RWPE2 (cell line): ENCODE measurements at regions not wholly inside any gene's neighbourhood (a gene's known extent, or its start where the extent isn't known, plus 50 kb on each side); places are given as distances from the start of the nearest gene placed in this dataset.

Source experiments
- ATAC-seq: fragments of 200-7000 bp; cut with Tn5 transposase; 3 replicates; pipeline ENCODE4 v1.9.1; 2021; ENCODE audit warnings: low read depth
- DNase-seq: peaks from one replicate; pipeline ENCODE4 v3.0.0-alpha.2; 2020; ENCODE audit warnings: low spot score
- H3K27ac ChIP-seq: fragments of 450-650 bp; 2 replicates; pipeline ENCODE4 v1.5.1; 2017; ENCODE audit warnings: mild to moderate bottlenecking; ENCODE audit not compliant: poor library complexity, severe bottlenecking
- H3K27me3 ChIP-seq: fragments of 250-450 bp; sonication (Bioruptor Pico); 2 replicates; pipeline ENCODE4 v1.5.1; 2021; ENCODE audit warnings: mild to moderate bottlenecking, moderate library complexity; ENCODE audit not compliant: insufficient read depth, poor library complexity, severe bottlenecking
- H3K36me3 ChIP-seq: fragments of 250-450 bp; sonication (Bioruptor Pico); 2 replicates; pipeline ENCODE4 v1.5.1; 2020; ENCODE audit warnings: low read depth, mild to moderate bottlenecking, moderate library complexity
- H3K4me1 ChIP-seq: fragments of 250-450 bp; sonication (Bioruptor Pico); 2 replicates; pipeline ENCODE4 v1.5.1; 2021; ENCODE audit warnings: mild to moderate bottlenecking, moderate library complexity; ENCODE audit not compliant: insufficient read depth, poor library complexity, severe bottlenecking
- H3K4me3 ChIP-seq: fragments of 250-450 bp; sonication (Bioruptor Pico); 2 replicates; pipeline ENCODE4 v1.5.1; 2021; ENCODE audit warnings: mild to moderate bottlenecking, moderate library complexity; ENCODE audit not compliant: severe bottlenecking
- H3K9me3 ChIP-seq: fragments of 250-450 bp; sonication (Bioruptor Pico); 2 replicates; pipeline ENCODE4 v1.5.1; 2021; ENCODE audit warnings: mild to moderate bottlenecking, moderate library complexity; ENCODE audit not compliant: severe bottlenecking
- TF ChIP-seq, protein P1 (sequence below): fragments of 450-650 bp; IDR thresholded peaks from one replicate; pipeline ENCODE4 v1.5.1; 2017; ENCODE audit warnings: mild to moderate bottlenecking, moderate library complexity; ENCODE audit not compliant: poor library complexity, severe bottlenecking

GRCh38 chr18:69217196-69218000 lies 183.3 kb upstream of the DOK6 start:
- no peak for DNase-seq
- no peak for ATAC-seq

GRCh38 chr18:69220529-69220928 lies 180.2 kb upstream of the DOK6 start:
- no peak for DNase-seq
- H3K27me3 ChIP-seq, result peaks cover 2% of the 10 kb centered on the region
- H3K4me1 ChIP-seq, result no peaks in the 10 kb centered on the region
- ATAC-seq, result no peak
- H3K4me3 ChIP-seq, result no peak overlapping the region
- TF ChIP-seq, protein P1, sequence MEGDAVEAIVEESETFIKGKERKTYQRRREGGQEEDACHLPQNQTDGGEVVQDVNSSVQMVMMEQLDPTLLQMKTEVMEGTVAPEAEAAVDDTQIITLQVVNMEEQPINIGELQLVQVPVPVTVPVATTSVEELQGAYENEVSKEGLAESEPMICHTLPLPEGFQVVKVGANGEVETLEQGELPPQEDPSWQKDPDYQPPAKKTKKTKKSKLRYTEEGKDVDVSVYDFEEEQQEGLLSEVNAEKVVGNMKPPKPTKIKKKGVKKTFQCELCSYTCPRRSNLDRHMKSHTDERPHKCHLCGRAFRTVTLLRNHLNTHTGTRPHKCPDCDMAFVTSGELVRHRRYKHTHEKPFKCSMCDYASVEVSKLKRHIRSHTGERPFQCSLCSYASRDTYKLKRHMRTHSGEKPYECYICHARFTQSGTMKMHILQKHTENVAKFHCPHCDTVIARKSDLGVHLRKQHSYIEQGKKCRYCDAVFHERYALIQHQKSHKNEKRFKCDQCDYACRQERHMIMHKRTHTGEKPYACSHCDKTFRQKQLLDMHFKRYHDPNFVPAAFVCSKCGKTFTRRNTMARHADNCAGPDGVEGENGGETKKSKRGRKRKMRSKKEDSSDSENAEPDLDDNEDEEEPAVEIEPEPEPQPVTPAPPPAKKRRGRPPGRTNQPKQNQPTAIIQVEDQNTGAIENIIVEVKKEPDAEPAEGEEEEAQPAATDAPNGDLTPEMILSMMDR, result no peak
- H3K36me3 ChIP-seq, result no peaks in the 10 kb centered on the region
- H3K9me3 ChIP-seq, result no peaks in the 10 kb centered on the region
- no peak overlapping the region for H3K27ac ChIP-seq

More at GRCh38 chr18:69217196-69218000, 183.3 kb upstream of the DOK6 start:
- Histone ChIP-seq H3K4me1 (no peaks in the 10 kb centered on the region), H3K27me3 (peaks cover 2% of the 10 kb centered on the region), H3K4me3 (no peak overlapping the region), H3K9me3 (no peaks in the 10 kb centered on the region), H3K36me3 (no peaks in the 10 kb centered on the region), H3K27ac (no peak overlapping the region)
- TF ChIP-seq, protein P1, result no peak

- H3K36me3 ChIP-seq, result no peaks in the 10 kb centered on the region
- no peak overlapping the region for H3K27ac ChIP-seq
- no peaks in the 10 kb centered on the region for H3K9me3 ChIP-seq
- DNase-seq (no peak), ATAC-seq (no peak)
- no peak overlapping the region for H3K4me3 ChIP-seq
- TF ChIP-seq, protein P1, result no peak
- H3K27me3 ChIP-seq, result peaks cover 2% of the 10 kb centered on the region
- no peaks in the 10 kb centered on the region for H3K4me1 ChIP-seq
Measured at GRCh38 chr18:69222089-69222488, 178.6 kb upstream of the DOK6 start.

DNA sequence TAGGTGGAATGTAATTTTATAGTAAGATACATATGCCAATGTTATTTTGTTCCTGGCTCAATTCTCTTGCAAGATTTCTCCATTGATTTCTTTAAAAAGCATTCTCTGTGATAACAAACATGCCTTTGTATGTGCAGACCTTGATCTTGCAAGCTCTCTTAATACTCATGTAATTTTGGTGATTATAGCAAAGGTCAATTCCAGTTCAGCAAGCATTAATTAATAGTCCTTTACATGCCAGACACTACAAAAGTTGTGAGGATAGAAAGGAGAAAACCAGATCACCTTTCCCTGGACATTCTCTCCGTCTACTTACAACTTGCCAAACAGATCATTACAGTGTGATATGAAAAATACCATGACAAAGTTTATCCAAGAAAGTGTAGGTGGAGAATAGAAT lies 173.7 kb upstream of the DOK6 start:
- Histone ChIP-seq H3K27me3 (no peaks in the 10 kb centered on the region), H3K36me3 (no peaks in the 10 kb centered on the region), H3K4me1 (no peaks in the 10 kb centered on the region), H3K27ac (no peak overlapping the region), H3K9me3 (no peaks in the 10 kb centered on the region), H3K4me3 (no peak overlapping the region)
- TF ChIP-seq, protein P1, result no peak
- DNase-seq, result no peak
- no peak for ATAC-seq

DNA sequence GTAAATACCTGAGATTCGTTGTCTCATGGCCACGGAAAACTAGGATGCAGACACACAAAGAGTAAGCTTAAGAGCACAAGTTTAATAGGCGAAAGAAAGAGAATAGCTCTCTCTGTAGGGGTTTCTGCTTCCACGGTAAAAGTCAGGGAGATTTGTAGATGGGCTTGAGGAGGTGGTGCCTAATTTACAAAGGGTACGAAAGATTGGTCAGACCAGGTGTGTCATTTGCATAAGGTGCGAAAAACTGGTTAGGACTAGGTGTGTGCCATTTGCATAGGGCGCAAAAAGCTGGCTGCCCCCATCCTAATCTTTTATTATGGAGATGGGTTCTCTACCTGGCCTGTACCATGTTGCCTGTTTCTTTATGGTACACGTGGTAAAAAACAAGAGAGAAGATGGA lies 170.5 kb upstream of the DOK6 start:
- H3K27me3 ChIP-seq, result no peaks in the 10 kb centered on the region
- H3K4me3 ChIP-seq, result no peak overlapping the region
- H3K27ac ChIP-seq, result no peak overlapping the region
- ATAC-seq (no peak), DNase-seq (no peak)
- no peaks in the 10 kb centered on the region for H3K4me1 ChIP-seq
- H3K36me3 ChIP-seq, result no peaks in the 10 kb centered on the region
- H3K9me3 ChIP-seq, result no peaks in the 10 kb centered on the region
- TF ChIP-seq, protein P1, result no peak
